ENCODE measurements at regions not wholly inside any gene's neighbourhood (a gene's known extent, or its start where the extent isn't known, plus 50 kb on each side); places are given as distances from the start of the nearest gene placed in this dataset.

DNA sequence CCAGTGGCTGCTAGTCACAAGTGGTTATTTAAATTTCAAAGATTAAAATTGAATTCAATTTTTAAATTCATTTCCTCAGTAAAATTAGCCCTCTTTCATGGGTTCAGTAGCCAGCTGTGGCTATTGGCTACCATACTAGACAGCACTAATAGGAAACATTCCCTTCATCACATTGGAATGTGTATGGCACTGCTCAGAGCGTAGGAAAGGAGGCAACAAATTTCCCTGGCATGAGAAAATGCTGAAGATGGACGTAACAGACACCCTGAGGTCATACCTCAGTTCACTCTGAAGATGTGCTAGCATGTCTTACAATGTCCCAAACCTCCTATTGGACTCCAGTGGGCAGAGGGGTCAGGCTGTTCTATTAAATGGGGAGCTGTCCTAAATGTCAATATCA lies 96.4 kb downstream of the C1QL2 start:
- Histone ChIP-seq H3K9me3 (peaks cover 3% of the 10 kb centered on the region; the same call in 1 of the 2 replicates), H3K27me3 (no peaks in the 10 kb centered on the region; the same call in 1 of the 2 replicates), H3K36me3 (no peaks in the 10 kb centered on the region), H3K4me3 (no peak overlapping the region)
- DNase-seq, result no peak

DNA sequence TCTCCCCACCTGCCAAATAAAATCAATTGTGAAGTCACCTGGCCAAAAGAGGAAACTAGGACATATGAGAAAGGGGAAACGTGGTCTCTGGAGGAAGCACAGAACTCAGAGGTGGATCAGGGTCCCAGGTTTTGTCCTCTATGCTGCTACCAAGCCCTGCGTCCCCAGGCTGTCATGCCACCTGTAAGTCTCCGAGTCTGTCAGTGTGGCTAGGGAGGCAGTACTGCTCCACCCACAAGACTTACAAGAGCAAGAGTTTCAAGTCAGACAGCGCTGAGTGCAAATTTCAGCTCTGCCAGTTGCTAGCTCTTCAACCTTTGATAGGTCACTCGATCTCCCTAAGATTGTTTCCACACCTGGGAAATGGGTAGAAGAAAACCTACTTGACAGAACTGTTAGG lies 98.6 kb downstream of the C1QL2 start:
- H3K36me3 ChIP-seq, result no peaks in the 10 kb centered on the region
- DNase-seq, result no peak
- no peak overlapping the region for H3K4me3 ChIP-seq
- no peaks in the 10 kb centered on the region for H3K9me3 ChIP-seq
- H3K27me3 ChIP-seq, result no peaks in the 10 kb centered on the region; the same call in 1 of the 2 replicates

DNA sequence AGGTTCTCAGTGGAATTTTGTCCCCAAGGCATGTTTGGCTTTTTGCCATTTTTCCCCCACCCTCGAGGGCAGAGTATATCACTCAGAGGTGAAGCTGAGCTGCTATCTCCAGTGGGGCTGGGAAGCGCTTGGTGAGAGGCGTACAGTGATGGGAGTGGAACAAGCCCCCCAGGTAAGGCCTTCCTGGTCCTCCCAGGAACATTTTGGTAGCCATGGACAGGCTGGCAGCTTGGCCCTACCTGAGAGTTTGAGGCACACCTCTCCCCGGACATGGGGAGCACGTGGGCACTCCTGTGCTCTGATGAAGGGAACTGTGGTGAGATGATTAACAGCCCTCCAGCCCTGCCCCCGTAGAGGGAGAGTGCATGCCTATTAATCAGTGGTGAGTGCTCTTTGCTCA lies 99.3 kb downstream of the C1QL2 start:
- H3K9me3 ChIP-seq, result no peaks in the 10 kb centered on the region
- H3K36me3 ChIP-seq, result no peaks in the 10 kb centered on the region
- no peak overlapping the region for H3K4me3 ChIP-seq
- no peak for DNase-seq
- no peaks in the 10 kb centered on the region; the same call in 1 of the 2 replicates for H3K27me3 ChIP-seq

DNA sequence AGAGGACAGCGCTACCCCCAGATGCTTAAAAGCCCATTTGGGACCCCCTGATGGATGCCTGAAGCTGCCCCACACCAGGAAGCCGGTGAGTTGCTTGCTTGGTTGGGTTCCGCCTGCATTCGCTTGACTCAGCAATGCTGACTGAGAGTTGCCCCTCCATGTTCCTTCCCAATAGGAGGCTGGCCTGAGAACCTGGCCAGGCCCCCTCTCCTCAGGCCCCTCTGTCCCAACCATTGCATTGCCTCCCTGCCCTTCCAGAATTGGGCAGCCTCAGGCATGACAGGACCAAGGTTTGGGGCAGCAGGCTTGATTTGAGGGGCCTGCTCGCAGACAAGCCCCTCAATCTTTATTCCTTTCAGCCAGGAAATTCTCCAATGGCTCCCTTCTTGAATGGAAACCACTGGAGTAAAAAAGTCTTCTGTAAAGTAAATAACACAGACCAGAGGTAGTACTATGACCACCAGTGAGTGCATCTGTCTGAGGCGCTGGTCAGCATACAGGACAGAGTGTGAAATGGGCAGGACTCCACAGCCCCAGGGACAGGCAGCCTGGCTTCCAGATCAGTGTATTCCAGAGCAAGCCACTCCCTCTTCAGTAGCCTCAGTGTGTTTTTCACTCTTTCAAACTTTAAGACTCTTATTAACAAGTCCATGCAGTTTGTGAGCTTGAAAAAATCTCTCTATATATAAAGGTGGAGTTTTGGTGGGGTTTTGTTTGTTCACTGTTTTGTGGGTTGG lies 104.7 kb downstream of the C1QL2 start:
- H3K9me3 ChIP-seq, result no peaks in the 10 kb centered on the region
- no peaks in the 10 kb centered on the region; the same call in 1 of the 2 replicates for H3K27me3 ChIP-seq
- H3K36me3 ChIP-seq, result no peaks in the 10 kb centered on the region
- no peak overlapping the region for H3K4me3 ChIP-seq
- DNase-seq, result no peak

DNA sequence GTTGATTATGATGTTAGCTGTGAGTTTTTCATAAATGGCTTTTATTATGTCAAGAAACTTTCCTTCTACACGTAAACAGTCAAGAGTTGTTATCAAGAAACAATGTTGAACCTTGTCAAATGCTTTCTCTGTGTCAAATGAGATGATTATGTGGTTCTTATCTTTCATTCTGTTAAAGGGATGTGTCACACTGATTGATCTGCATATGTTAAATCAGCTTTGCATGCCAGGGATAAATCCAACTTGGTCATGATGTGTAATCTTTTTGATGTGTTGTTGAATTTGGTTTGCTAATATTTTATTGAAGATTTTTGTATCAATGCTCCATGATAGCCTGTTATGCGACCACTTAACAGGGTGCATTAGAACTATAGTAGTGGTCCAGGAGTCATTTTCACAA lies 107.3 kb downstream of the C1QL2 start:
- no peaks in the 10 kb centered on the region for H3K9me3 ChIP-seq
- H3K36me3 ChIP-seq, result no peaks in the 10 kb centered on the region
- peaks cover 7% of the 10 kb centered on the region for H3K27me3 ChIP-seq
- no peak for DNase-seq
- H3K4me3 ChIP-seq, result no peak overlapping the region

DNA sequence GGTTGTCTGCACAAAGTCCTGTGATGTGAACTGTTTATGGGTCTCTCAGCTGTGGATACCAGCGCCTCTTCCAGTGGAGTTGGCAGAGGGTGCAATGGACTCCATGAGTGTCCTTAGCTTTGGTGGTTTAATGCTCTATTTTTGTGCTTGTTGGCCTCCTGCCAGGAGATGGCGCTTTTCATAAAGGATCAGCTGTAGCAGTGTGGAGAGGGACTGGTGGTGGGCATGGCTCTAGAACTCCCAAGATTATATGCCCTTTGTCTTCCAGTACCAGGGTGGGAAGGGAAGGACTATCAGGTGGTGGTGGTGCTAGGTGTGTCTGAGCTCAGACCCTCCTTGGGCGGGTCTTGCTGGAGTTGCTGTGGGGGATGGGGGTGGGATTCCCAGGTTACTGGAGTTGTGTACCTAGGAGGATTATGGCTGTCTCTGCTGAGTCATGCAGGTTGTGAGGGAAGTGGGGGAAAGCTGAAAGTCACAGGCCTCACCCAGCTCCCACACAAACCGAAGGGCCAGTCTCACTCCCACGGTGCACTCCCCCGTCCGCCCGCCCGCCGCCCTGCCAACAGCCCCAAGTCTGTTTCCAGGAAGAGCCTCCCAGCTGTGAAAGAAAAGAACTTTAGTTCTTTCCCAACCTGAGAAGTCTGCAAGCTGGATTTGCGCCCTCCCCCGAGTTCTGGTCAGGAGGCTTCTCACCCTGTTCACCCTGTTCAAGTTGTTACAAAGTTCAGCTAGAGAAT lies 108.1 kb downstream of the MARCO start:
- no peaks in the 10 kb centered on the region for H3K9me3 ChIP-seq
- peaks cover 8% of the 10 kb centered on the region for H3K27me3 ChIP-seq
- no peak for DNase-seq
- no peak overlapping the region for H3K4me3 ChIP-seq
- H3K36me3 ChIP-seq, result no peaks in the 10 kb centered on the region
